Urothelium cell line (cell line): ENCODE measurements at regions not wholly inside any gene's neighbourhood (a gene's known extent, or its start where the extent isn't known, plus 50 kb on each side); places are given as distances from the start of the nearest gene placed in this dataset.

Experiments used
- DNase-seq: peaks from one replicate; pipeline ENCODE4 v3.0.0; 2011; ENCODE audit warnings: low spot score, mixed read lengths
- FAIRE-seq: peaks from 2 replicates; lab custom pipeline; 2011; peaks lifted over from hg19 to GRCh38; lab: Jason Lieb, UNC

DNA sequence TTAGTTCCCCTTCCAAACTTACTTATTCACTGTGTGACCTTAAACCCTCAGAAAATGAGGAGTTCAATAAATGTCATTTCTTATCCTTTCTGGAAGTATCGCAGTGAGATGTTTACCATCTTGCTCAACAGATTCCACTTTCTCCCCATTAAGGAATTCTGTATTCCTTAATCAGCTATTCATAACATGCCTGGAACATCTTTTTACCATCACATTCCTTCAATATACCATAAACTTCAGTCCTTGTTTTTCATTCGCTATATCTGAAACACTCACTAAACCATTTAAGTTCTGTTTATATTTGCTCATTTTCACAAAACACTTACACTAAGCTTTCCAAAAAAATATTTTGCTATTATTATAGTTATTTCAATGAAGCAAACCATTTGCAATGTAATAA, 1158.6 kb downstream of the CDH12 start:
- no peak for DNase-seq
- no peak for FAIRE-seq

DNA sequence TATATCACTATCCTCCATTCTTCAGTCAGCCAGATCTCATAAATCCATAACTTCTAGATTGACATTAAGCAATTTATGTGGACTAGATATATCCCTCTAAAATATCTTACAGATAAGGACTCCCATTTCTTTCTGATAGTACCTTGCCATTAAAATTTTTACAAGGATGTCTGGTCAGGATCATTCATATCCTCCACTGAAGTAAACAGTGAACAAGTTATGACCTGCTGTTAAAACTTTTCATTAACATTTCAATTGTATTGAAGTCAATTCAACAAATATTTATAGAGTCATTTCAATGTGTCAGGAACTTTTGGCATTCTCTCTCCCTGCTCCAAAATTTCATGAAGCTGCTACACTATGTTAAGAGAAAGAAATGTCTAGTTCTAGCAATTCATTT, 1159.6 kb downstream of the CDH12 start:
- FAIRE-seq = no peak
- DNase-seq = no peak

DNA sequence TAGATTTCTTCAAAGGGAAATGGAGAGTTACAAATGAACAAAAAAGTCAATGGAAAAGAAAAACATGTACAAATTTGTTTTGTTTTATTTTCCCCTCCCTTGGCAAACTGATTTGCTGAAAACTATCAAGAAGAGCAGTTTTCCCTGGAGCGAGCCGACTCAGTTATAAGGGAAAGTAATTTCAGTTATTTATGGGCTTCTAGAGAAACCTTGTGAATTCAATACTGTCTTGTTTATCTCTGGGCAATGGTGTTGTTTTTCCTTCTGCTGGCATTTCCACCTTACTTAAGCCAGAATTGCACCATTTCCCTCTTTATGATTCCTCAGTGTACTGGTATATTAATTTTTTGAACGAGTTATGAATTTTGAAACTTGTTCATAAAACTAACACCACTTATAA, 1163.6 kb downstream of the CDH12 start:
- DNase-seq = no peak
- FAIRE-seq = no peak

DNA sequence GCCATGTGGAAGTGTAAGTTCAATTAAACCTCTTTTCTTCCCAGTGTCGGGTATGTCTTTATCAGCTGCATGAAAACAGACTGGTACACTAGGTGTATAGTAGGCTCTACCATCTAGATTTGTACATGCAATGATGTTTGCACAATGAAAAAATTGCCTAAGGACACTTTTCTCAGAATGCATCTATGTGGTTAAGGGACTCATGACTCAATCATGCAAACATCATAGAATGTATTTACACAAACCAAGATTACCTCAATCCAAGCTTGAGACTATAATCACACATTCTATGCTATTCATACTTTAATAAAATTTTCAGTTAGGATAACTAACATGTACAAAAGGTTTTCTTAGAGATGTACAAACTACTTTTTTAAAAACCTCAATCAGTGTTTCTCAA, 1164.5 kb downstream of the CDH12 start:
- FAIRE-seq (no peak), DNase-seq (no peak)

DNA sequence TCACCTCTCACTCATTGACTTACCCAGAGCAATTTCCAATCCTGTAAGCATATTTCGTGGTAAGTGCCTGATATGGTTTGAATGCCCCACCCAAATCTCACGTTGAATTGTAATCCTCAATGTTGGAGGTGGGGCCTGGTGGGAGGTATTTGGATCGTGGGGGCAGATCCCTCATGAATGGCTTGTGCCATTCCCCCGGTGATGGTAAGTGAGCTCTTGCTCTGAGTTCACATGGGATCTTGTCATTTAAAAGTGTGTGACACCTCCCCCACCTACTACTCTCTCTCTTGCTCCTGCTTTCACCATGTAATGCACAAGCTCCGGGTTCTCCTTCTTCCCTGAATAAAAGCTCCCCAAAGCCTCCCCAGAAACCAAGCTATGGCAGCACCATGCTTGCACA, 1165.5 kb downstream of the CDH12 start:
- DNase-seq (no peak), FAIRE-seq (no peak)

DNA sequence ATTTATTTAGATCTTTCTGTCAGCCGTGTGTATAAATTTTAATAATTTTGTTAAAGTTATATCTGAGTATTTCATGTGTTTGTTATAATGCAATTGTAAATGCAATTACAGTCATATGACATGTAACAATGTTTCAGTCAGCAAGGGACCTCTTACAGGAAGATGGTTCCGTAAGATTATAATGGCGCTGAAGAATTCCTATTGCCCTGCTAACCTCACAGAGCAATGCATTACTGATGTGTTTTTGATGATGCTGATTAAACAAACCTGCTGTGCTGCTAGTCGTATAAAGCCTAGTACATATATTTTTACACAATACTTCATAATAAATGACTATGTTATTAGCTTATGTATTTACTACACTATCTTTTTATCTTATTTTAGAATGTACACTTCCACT, 1166.4 kb downstream of the CDH12 start:
- DNase-seq (no peak), FAIRE-seq (no peak)

DNA sequence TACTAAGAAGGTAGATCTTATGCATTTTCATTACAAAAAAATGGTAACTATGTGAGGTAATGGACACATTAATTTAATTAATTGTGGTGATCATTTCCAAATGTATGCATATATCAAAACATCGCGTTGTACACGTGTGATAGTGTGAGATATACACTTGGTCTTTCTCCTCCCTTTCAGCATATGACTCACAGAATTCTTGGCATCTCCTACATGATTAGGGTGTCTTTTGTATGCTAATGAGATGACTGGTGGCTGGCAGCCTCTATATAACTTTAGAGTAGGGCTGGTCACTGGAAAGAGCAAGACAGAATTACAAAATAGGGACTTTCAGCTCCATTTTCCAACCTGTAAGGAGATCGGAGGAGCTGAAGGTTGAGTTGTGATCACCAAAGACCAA, 1167.6 kb downstream of the CDH12 start:
- no peak for FAIRE-seq

DNA sequence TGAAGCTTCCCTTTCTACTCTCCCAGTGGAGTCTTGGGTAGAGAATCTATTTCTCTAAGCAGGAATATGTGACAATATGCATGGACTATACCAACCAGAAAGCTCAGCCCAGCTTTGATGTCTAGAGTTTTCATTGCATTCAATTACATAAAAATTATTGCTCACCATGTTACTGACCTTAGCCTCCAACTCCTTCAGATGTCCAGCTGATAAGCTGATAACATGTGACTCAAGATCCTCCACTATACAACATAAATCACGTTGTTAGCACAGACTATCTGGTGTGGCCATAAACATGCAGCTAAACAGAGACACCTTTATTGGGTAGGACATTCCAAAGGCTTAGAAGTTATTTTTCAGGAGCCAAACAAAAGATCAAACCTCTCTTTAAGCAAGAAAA, 1168.2 kb downstream of the CDH12 start:
- no peak for FAIRE-seq
- no peak for DNase-seq

More for the DNA sequence above, 1167.6 kb downstream of the CDH12 start:
- DNase-seq = no peak

DNA sequence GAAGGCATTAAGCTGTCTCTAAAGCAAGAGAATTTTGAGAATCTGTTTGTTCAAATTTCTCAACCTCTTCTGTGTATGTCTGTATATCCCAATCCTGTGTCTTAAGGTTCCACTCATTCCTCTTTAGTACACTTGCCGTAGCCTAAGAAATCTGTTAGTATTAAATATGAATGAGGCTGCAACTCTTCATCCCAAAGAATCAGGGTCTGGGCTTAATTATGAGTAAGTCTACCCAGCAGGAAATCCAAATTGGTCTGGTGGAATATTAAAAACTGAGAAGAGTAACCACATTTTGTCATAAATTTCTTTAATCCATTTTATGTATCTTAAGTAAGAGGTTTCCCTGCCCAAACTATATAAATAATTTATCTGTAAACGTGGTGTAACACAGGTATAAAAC, 1171.2 kb downstream of the CDH12 start:
- FAIRE-seq (no peak), DNase-seq (no peak)

DNA sequence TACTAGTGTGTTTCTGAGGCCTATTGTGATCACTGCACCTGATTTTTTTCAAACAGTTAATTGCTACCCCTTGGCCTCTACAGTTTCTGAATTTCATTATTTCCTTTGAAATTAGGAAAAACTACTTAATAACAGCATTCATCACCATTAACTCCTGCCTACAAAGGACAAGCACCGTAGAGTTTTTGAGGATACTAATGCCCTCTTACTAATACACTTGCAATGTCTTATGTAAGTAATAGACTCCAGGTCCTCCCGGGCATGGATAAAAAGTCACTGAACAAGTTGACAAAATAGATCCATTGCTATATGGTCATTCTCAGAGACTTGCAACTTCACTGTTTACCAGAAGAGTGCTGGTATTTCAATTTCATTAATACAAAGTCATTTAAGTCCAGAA, 1172.5 kb downstream of the CDH12 start:
- FAIRE-seq (no peak), DNase-seq (no peak)

DNA sequence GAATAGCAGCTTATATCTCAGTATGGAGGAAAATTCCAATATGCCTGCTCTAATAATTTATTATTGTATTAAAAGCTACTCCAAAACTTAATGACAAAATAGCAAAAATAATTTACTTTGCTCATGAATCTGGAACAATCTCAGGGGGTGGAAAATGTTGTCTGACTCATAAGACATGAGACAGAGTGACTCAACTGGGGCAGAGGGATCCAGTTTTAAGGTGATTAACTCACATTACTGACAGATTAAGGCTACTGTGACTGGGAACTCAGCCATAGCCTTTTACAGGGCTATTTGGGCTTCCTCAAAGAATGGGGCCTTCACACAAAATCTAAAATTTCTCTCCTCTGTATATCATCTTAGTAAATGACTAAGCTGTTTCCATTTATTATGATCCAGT, 1172.9 kb downstream of the CDH12 start:
- no peak for FAIRE-seq
- DNase-seq = peak; percentile 37

DNA sequence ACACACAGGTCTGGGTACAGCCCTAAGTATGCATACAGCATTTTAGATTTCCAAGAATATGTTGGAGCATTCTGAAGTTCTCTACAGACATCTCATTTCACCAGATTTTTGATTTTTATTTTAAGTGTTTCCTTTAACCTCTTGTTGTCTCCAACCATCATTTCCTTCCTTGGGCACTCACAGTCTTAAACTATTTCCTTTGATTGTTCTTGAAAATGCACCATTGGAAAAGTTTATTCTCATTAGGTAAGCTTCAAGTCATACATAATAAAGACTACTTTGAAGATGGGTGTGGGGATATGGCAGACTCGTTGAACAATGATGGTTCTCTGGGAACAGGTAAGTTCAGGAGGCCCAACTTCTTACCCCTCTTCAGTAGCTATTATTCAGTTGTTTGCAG, 1174.6 kb downstream of the CDH12 start:
- DNase-seq (no peak), FAIRE-seq (no peak)

DNA sequence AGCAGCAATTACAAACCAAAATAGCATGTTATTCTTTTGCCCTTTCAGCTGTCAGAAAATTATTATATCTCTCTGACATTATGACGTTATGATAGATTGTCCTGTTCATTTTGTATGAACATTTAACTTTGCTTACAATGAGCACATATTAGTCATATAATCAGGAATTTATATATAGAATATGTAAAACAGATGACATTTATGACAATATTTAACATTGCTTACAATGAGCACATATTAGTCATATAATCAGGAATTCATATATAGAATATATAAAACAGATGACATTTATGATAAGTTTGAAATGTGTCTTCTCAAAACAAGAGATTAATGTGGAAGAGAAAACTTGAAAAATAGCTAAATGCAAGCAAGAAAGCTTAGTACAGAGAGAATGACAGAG, 1180.2 kb downstream of the CDH12 start:
- no peak for DNase-seq
- no peak for FAIRE-seq

DNA sequence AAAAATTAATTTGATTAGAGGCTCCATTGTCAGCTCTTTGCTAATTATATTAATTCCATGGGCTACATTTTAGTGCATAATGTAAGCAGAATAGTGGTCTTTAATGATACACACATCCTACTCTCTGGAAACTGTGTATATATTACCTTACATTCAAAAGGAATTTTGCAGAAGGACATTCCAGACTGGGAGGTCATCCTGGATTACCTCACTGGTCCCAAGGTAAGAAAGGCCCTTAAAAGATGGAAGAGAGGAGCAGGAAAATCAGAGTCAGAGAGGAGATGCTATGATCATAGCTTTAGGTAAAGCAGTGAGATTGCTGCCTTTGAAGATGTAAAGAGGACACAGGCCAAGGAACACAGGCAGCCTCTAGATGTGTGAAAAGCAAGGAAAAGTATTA, 1180.8 kb downstream of the CDH12 start:
- FAIRE-seq = no peak
- DNase-seq = no peak

DNA sequence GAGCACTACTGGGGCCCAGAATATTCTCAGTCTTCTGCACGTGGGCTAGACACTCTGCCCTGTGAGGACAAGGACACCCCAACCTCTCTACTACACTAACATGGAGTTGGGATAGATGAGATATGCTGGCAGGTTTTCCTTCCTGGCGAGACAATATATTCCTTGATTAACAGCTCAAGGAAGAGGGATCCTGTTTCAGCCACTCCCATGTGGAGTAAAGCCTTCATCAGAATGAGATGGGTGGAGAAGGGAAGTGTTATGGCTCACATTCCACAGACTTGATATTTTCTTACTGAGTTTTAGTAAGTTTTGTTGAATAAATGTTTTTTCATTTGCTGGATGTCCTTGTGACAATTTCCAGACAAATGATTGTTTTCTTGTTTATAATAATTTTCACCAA, 1187.6 kb downstream of the CDH12 start:
- FAIRE-seq (no peak), DNase-seq (no peak)

DNA sequence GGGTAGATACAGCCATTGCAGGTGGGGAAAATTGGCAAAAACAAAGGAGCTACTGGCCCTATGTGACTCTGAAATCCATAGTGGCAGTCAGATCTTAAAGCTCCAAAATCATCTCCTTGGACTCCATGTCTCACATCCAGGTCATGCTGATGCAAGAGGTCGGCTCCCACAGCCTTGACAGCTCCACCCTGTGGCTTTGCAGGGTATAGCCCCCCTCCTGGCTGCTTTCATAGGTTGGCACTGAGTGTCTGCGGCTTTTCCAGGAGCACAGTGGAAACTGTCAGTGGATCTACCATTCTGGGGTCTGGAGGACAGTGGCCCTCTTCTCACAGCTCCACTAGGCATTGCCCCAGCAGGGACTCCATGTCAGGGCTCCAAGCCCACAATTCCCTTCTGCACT, 1190.1 kb downstream of the CDH12 start:
- FAIRE-seq (no peak), DNase-seq (no peak)

DNA sequence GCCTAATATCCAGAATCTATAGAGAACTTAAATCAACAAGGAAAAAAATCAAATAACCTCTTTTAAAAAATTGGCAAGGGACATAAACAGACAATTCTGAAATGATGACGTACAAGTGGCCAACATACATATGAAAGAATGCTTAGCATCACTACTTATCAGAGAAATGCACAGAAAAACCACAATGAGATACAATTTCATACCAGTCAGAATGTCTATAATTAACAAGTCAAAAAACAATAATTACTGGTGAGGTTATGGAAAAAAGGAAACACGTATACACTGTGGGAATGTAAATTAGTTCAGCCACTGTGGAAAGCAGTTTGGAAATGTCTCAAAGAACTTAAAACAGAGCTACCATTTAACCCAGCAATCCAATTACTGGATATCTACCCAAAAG, 1192.0 kb downstream of the CDH12 start:
- FAIRE-seq (no peak), DNase-seq (no peak)

DNA sequence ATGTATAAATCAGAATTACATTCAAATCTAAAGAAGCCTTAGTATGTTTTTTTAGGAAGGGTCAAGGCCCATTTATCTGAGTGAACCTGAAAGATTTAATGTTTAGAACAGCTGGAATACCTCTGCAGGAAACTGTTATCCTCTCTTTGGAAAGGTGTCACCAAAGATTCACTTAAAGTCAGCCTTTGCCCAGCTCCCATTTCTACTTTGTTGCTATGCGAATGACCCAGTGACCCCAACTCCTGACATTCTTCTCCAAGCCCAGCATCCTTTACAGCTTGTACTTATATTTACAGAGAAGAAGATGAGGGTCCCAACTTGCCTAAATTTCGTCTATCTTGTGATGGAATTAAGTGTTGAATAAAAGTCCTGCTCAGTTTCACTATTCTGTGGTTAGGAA, 1198.6 kb downstream of the CDH12 start:
- no peak for FAIRE-seq
- DNase-seq = no peak

DNA sequence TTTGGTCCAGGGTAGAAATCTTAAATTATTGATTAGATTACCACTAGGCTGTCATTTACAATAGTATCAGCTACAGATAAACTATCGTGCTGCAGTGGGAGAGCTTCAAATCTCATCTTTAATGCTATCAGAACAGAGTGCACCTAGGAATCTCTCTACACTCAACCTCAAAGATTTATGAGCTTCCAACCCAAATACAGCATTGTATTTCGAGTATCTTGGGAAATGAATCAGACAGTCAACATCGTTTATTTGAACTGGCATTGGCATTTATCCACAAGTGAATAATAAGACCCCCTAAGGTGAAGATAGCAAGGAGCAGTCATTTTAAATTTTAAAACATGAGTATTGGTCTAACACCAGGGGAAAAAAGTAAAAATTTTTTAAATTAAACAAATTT, 1203.2 kb downstream of the CDH12 start:
- DNase-seq (no peak), FAIRE-seq (no peak)

DNA sequence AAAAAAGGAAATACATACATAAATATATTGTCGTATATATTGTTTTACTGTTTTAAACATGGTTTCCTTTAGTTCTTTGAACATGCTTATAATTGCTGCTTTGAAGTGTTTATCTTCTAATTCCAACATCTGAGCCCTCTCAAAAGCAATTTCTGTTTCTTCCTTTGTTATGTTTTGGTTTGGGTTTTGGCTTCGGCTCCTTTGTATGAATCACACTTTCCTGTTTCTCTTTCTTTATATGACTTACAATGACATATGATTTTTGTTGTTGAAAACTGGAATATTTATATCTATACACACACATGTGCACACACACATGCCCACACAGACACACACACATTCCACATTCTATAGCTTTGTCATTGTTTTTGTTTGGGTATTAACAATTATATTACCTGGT, 1206.7 kb downstream of the CDH12 start:
- DNase-seq = no peak
- no peak for FAIRE-seq

DNA sequence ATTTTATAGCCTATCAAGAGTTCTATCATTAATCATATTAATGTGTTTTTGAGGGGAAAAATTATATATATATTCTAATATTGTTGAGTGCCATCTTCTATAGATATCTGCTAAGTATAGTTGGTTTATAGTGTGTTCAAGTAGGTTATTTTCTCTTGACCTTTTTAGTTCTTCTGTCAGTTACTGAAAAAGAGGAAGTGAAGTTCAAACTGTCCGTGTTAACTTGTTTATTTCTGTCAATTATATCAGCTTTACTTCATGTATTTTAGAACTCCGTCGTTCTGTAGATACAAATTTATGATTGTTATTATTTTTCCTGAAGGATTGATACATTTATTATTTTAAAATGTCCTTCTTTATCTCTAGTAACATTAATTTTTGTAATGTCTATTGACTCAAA, 1209.1 kb downstream of the CDH12 start:
- DNase-seq (no peak), FAIRE-seq (no peak)

DNA sequence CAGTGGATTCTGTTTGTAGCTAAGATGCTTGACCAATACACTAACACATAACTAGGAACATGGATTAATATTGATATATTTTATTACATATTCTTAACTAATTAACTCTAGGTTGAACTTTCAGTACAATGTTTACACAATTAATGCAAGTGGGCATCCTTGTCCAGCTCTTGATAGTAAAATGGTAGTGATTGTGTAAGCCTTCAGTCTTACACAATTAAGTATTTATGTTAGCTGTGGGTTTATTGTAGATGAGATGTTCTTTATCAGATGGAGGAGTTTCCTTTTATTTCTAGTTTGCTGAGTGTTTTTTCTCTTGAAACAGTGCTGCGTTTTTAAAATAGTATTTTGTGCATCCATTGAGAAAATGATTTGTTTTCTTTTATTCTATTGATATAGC, 1210.8 kb downstream of the CDH12 start:
- DNase-seq (no peak), FAIRE-seq (no peak)

DNA sequence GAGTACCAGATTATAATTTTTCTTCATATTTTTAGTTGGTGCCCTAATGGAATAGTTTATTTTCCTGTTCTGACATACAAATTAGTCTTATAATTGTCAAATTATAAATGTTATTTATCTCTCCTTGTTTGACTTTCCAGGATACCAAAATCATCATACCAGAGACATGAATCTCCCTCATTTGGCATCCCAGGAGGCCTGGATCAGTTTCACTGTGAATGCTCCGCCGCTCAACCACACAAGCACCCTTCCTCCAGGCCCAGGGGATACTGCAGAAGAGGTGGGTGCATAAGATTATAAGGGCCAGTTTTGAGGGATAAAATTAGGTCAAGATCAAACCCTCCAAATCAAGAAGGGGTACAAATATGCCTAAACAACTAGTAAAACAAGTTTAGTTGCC, 1229.3 kb downstream of the CDH12 start:
- FAIRE-seq = no peak
- no peak for DNase-seq

DNA sequence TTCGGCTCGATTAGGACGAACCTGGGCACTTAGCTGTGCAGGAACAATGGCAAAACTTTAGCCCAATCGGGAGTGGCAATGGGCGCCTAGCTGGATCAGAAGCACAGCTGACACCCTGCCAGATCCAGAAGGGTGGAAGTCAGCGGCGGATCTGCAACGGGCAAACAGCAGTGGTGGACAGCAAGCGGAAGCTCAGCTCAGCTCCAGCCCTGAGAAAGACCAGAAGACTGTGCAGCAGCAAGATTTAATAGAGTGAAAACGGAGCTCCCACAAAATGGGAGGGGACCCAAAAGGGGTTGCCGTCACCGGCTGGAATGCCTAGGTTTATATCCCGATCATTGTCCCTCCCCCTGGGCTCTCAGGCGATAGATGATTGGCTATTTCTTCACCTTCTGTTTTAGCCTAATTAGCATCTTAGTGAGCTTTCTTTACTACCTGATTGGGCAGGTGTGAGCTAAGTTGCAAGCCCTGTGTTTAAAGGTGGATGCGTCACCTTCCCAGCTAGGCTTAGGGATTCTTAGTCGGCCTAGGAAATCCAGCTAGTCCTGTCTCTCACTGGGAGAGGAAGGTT, 1237.9 kb downstream of the CDH12 start:
- FAIRE-seq (no peak), DNase-seq (no peak)
